ENCODE measurements at regions not wholly inside any gene's neighbourhood (a gene's known extent, or its start where the extent isn't known, plus 50 kb on each side); places are given as distances from the start of the nearest gene placed in this dataset.

GRCh38 chr2:125870264-125870663 is 785.7 kb upstream of the GYPC start:
- TF ChIP-seq CTCF (conservative IDR thresholded peaks at IDR 0.05; ENCODE audit: low read depth, low read length): no peak
- no peak overlapping the region for H3K4me3 ChIP-seq (ENCODE audit: low read length)
- DNase-seq (ENCODE audit: low read depth): no peak

GRCh38 chr2:125870746-125871145 is 785.2 kb upstream of the GYPC start:
- DNase-seq (ENCODE audit: low read depth): no peak
- no peak for TF ChIP-seq CTCF (conservative IDR thresholded peaks at IDR 0.05; ENCODE audit: low read depth, low read length)
- no peak overlapping the region for H3K4me3 ChIP-seq (ENCODE audit: low read length)

- DNase-seq (ENCODE audit: low read depth): no peak
- TF ChIP-seq CTCF (conservative IDR thresholded peaks at IDR 0.05; ENCODE audit: low read depth, low read length): no peak
- no peak overlapping the region for H3K4me3 ChIP-seq (ENCODE audit: low read length)
Measured at GRCh38 chr2:125874564-125874963, 781.4 kb upstream of the GYPC start.

- H3K4me3 ChIP-seq (ENCODE audit: low read length): no peak overlapping the region
- no peak for DNase-seq (ENCODE audit: low read depth)
- TF ChIP-seq CTCF (conservative IDR thresholded peaks at IDR 0.05; ENCODE audit: low read depth, low read length): no peak
Measured at GRCh38 chr2:125885340-125885739, 770.6 kb upstream of the GYPC start.

- H3K4me3 ChIP-seq (ENCODE audit: low read length): no peak overlapping the region
- no peak for TF ChIP-seq CTCF (conservative IDR thresholded peaks at IDR 0.05; ENCODE audit: low read depth, low read length)
- DNase-seq (ENCODE audit: low read depth): no peak
Measured at GRCh38 chr2:125886153-125886552, 769.8 kb upstream of the GYPC start.

- no peak for TF ChIP-seq CTCF (conservative IDR thresholded peaks at IDR 0.05; ENCODE audit: low read depth, low read length)
- no peak for DNase-seq (ENCODE audit: low read depth)
- no peak overlapping the region for H3K4me3 ChIP-seq (ENCODE audit: low read length)
Measured at GRCh38 chr2:125901278-125901677, 754.7 kb upstream of the GYPC start.

GRCh38 chr2:125925891-125926546 is 729.9 kb upstream of the GYPC start:
- no peak for DNase-seq (ENCODE audit: low read depth)
- no peak for TF ChIP-seq CTCF (conservative IDR thresholded peaks at IDR 0.05; ENCODE audit: low read depth, low read length)
- H3K4me3 ChIP-seq (ENCODE audit: low read length): no peak overlapping the region
